ENCODE measurements at regions not wholly inside any gene's neighbourhood (a gene's known extent, or its start where the extent isn't known, plus 50 kb on each side); places are given as distances from the start of the nearest gene placed in this dataset.
A peak's percentile ranks its signal among the peaks of the same experiment; 100 is the strongest.

DNA sequence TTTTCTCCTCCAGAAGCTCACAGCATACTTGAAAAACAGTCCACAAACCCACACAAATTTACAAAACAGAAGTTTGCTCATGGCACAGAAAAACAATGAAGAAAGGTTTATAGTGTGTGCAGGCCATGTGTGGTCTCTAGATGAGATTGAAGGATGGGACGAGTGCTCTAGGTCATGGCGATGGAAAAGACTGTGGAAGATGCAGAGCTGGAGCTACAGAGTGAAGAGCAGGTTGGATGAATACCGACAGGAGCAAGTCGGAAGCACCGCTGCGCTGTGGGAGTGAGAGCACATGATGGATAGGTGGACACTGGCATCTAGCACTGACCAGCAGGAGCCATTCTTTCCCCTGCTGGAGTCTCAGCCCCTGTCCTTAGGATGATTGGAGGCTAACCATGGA is 534.7 kb upstream of the RAB6C start:
- no peaks in the 10 kb centered on the region for H3K27me3 ChIP-seq (ENCODE audit: low read length)
- H3F3A ChIP-seq (ENCODE audit: insufficient read depth): no peaks in the 10 kb centered on the region
- H3K9me3 ChIP-seq (ENCODE audit: insufficient read depth, low read length): no peaks in the 10 kb centered on the region
- H3K9me2 ChIP-seq (replicated peaks; ENCODE audit: insufficient read depth, low read length): no peaks in the 10 kb centered on the region
- TF ChIP-seq, protein P1, sequence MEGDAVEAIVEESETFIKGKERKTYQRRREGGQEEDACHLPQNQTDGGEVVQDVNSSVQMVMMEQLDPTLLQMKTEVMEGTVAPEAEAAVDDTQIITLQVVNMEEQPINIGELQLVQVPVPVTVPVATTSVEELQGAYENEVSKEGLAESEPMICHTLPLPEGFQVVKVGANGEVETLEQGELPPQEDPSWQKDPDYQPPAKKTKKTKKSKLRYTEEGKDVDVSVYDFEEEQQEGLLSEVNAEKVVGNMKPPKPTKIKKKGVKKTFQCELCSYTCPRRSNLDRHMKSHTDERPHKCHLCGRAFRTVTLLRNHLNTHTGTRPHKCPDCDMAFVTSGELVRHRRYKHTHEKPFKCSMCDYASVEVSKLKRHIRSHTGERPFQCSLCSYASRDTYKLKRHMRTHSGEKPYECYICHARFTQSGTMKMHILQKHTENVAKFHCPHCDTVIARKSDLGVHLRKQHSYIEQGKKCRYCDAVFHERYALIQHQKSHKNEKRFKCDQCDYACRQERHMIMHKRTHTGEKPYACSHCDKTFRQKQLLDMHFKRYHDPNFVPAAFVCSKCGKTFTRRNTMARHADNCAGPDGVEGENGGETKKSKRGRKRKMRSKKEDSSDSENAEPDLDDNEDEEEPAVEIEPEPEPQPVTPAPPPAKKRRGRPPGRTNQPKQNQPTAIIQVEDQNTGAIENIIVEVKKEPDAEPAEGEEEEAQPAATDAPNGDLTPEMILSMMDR (IDR thresholded peaks at IDR 0.05; ENCODE audit: insufficient read depth, low read length, poor library complexity, severe bottlenecking): no peak
- TF ChIP-seq EZH2phosphoT487 (conservative IDR thresholded peaks at IDR 0.05; ENCODE audit: low read length): no peak
- no peak overlapping the region for H3K4me2 ChIP-seq (ENCODE audit: low read depth, low read length, poor library complexity, severe bottlenecking)
- no peak overlapping the region for H3K27ac ChIP-seq (ENCODE audit: low read depth, low read length)
- H3K79me2 ChIP-seq (ENCODE audit: insufficient read depth, low read length): no peaks in the 10 kb centered on the region
- peak overlapping the region; percentile 91 for H2AFZ ChIP-seq (ENCODE audit: low read depth, low read length, severe bottlenecking)
- no peak overlapping the region for H3K4me3 ChIP-seq (ENCODE audit: insufficient read depth, low read length, poor library complexity, severe bottlenecking)
- H3K36me3 ChIP-seq (ENCODE audit: low read length): no peaks in the 10 kb centered on the region
- H4K20me1 ChIP-seq (ENCODE audit: low read depth, low read length): no peaks in the 10 kb centered on the region
- H3K9ac ChIP-seq (ENCODE audit: low read length): no peak overlapping the region

DNA sequence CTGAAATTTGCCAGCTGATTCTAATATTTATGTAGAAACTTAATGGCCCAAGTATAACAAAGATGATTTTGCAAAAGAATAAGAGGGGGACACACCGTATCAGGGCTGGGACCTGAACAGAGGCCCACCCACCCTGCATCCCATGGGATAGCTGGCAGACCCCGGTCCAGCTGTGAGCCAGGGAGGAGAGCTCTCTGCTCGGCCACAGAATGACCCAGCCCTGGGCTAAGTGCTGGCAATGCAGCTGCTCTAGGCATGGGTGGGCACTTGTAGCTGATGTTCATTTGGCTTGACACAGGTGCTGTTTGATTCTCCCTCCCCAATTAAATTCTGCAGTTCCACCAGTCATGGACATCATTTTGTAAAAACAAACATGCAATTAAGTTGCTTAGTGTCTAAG is 522.8 kb upstream of the RAB6C start:
- Histone ChIP-seq H2AFZ (ENCODE audit: low read depth, low read length, severe bottlenecking) (no peak overlapping the region), H4K20me1 (ENCODE audit: low read depth, low read length) (no peaks in the 10 kb centered on the region), H3K27me3 (ENCODE audit: low read length) (no peaks in the 10 kb centered on the region), H3K9me3 (ENCODE audit: insufficient read depth, low read length) (no peaks in the 10 kb centered on the region), H3K9me2 (replicated peaks; ENCODE audit: insufficient read depth, low read length) (no peaks in the 10 kb centered on the region), H3K79me2 (ENCODE audit: insufficient read depth, low read length) (no peaks in the 10 kb centered on the region), H3K4me3 (ENCODE audit: insufficient read depth, low read length, poor library complexity, severe bottlenecking) (no peak overlapping the region), H3K36me3 (ENCODE audit: low read length) (no peaks in the 10 kb centered on the region), H3K4me2 (ENCODE audit: low read depth, low read length, poor library complexity, severe bottlenecking) (no peak overlapping the region), H3F3A (ENCODE audit: insufficient read depth) (no peaks in the 10 kb centered on the region), H3K27ac (ENCODE audit: low read depth, low read length) (no peak overlapping the region), H3K9ac (ENCODE audit: low read length) (no peak overlapping the region)
- no peak for TF ChIP-seq EZH2phosphoT487 (conservative IDR thresholded peaks at IDR 0.05; ENCODE audit: low read length)
- TF ChIP-seq, protein P1 (IDR thresholded peaks at IDR 0.05; ENCODE audit: insufficient read depth, low read length, poor library complexity, severe bottlenecking): no peak

DNA sequence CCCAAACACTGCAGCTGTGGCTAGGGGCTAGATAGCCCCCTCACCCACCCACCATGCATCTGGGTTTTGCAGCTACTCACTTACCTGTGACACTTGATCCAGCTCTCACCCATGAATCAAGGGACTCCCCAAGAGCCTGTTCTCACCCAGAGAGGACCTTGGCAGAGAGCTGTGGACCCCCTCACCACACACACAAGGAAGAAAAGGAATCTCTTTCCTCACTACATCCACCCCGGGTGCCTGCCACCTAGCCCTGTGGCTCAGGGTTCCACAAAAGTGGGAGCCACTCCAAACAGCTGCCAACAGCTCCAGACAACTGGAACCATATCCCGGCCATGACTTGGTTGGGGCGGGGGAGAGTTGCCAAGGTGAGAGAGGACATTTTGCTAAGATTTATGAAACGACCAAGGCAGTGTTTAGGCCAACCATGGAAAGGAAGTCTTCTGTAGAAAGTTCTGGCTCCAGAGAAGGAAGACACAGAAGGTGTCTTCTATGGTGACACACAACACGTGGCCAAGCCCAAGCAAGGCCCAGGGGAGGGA is 522.1 kb upstream of the RAB6C start:
- no peak overlapping the region for H3K9ac ChIP-seq (ENCODE audit: low read length)
- H3F3A ChIP-seq (ENCODE audit: insufficient read depth): no peaks in the 10 kb centered on the region
- no peak overlapping the region for H3K4me2 ChIP-seq (ENCODE audit: low read depth, low read length, poor library complexity, severe bottlenecking)
- no peaks in the 10 kb centered on the region for H3K9me3 ChIP-seq (ENCODE audit: insufficient read depth, low read length)
- H3K79me2 ChIP-seq (ENCODE audit: insufficient read depth, low read length): no peaks in the 10 kb centered on the region
- H3K36me3 ChIP-seq (ENCODE audit: low read length): no peaks in the 10 kb centered on the region
- TF ChIP-seq, protein P1 (IDR thresholded peaks at IDR 0.05; ENCODE audit: insufficient read depth, low read length, poor library complexity, severe bottlenecking): no peak
- no peak for TF ChIP-seq EZH2phosphoT487 (conservative IDR thresholded peaks at IDR 0.05; ENCODE audit: low read length)
- H3K4me3 ChIP-seq (ENCODE audit: insufficient read depth, low read length, poor library complexity, severe bottlenecking): no peak overlapping the region
- H3K9me2 ChIP-seq (replicated peaks; ENCODE audit: insufficient read depth, low read length): no peaks in the 10 kb centered on the region
- no peaks in the 10 kb centered on the region for H4K20me1 ChIP-seq (ENCODE audit: low read depth, low read length)
- no peak overlapping the region for H3K27ac ChIP-seq (ENCODE audit: low read depth, low read length)
- no peaks in the 10 kb centered on the region for H3K27me3 ChIP-seq (ENCODE audit: low read length)
- H2AFZ ChIP-seq (ENCODE audit: low read depth, low read length, severe bottlenecking): no peak overlapping the region
